HG02588 (cell line): ENCODE measurements at regions not wholly inside any gene's neighbourhood (a gene's known extent, or its start where the extent isn't known, plus 50 kb on each side); places are given as distances from the start of the nearest gene placed in this dataset.
"Not testable (repeated sequence)": the region's sequence is repeated elsewhere in the genome, so short reads cannot be mapped to it uniquely, and the experiment has no call there.

Experiments
- ATAC-seq: cut with Tn5 transposase; IDR thresholded peaks from one replicate; pipeline ENCODE4 v1.9.1; 2021; ENCODE audit warnings: mild to moderate bottlenecking, moderate library complexity; ENCODE audit not compliant: unreplicated experiment

- not testable (repeated sequence) for ATAC-seq
Observed at GRCh38 chrY:18393633-18394032, 152.9 kb upstream of the HSFY1 start.

- not testable (repeated sequence) for ATAC-seq
Observed at GRCh38 chrY:18420846-18421245, 125.7 kb upstream of the HSFY1 start.

GRCh38 chrY:18421457-18421856 is 125.1 kb upstream of the HSFY1 start:
- ATAC-seq: not testable (repeated sequence)

- not testable (repeated sequence) for ATAC-seq
Observed at GRCh38 chrY:18423970-18424608, 122.4 kb upstream of the HSFY1 start.

- ATAC-seq: not testable (repeated sequence)
Observed at GRCh38 chrY:18433540-18433939, 113.0 kb upstream of the HSFY1 start.

GRCh38 chrY:18445853-18446252 is 100.7 kb upstream of the HSFY1 start:
- ATAC-seq: peak; percentile 76

- not testable (repeated sequence) for ATAC-seq
Observed at GRCh38 chrY:18452815-18453214, 93.7 kb upstream of the HSFY1 start.

- ATAC-seq: not testable (repeated sequence)
Observed at GRCh38 chrY:18459136-18459535, 87.4 kb upstream of the HSFY1 start.

- not testable (repeated sequence) for ATAC-seq
Observed at GRCh38 chrY:18461211-18461911, 85.2 kb upstream of the HSFY1 start.

- ATAC-seq: not testable (repeated sequence)
Observed at GRCh38 chrY:18464812-18465211, 81.7 kb upstream of the HSFY1 start.

- ATAC-seq: not testable (repeated sequence)
Observed at GRCh38 chrY:18466661-18467060, 79.9 kb upstream of the HSFY1 start.

GRCh38 chrY:18483354-18483753 is 63.2 kb upstream of the HSFY1 start:
- ATAC-seq: not testable (repeated sequence)
